ENCODE measurements at regions not wholly inside any gene's neighbourhood (a gene's known extent, or its start where the extent isn't known, plus 50 kb on each side); places are given as distances from the start of the nearest gene placed in this dataset.

DNA sequence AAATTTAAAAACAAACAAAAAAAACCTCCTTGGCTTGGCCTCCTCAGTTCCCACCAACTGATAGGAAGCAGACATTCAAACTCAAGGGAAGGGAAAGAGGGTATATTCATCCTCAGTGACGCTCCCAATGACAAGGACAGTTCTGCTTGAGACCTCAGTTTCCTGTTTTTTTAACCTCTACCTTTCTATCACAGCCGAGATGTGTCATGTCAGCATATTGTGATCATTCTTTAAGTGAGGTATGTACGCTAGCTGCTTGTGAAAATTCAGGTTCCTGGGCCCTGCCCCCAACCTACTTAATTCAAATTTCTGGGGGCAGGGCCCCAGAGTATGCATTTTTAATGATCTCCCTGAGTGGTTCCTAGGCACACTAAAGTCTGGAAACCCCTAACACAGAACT is 611.9 kb upstream of the TBX3 start:
- FAIRE-seq = no peak

More for the DNA sequence above, 611.9 kb upstream of the TBX3 start:
- Histone ChIP-seq H3K23me2 (ENCODE audit: low read depth, low read length) (no peaks in the 10 kb centered on the region), H3K36me3 (ENCODE audit: control insufficient read depth in 2 of 4, insufficient read depth in 4 of 4, low read length in 3 of 4) (no peaks in the 10 kb centered on the region), H3K23ac (ENCODE audit: insufficient read length) (no peak overlapping the region), H4K91ac (replicated peaks; ENCODE audit: insufficient read length, low read length) (no peak overlapping the region), H3K9ac (replicated peaks in 1 of 4; ENCODE audit: extremely low read depth in 1 of 4, low read depth in 3 of 4, low read length in 3 of 4) (no peak overlapping the region), H3K18ac (ENCODE audit: extremely low read depth, low read length) (no peak overlapping the region), H3K9me3 (ENCODE audit: insufficient read depth in 2 of 2, low read depth in 1 of 2, low read length in 1 of 2) (no peaks in the 10 kb centered on the region), H3K14ac (ENCODE audit: insufficient read length) (no peak overlapping the region), H3K4me1 (replicated peaks in 1 of 4; ENCODE audit: control insufficient read depth in 3 of 4, insufficient read depth in 4 of 4, low read length in 3 of 4) (peaks cover 0 to 12% (median 4%) of the 10 kb centered on the region in 4 experiments; a peak in 2 of 7 replicates), H3K79me2 (ENCODE audit: control insufficient read depth in 1 of 2, insufficient read depth in 2 of 2, low read length in 2 of 2) (no peaks in the 10 kb centered on the region), H2AK5ac (ENCODE audit: low read depth, low read length) (no peak overlapping the region), H4K20me1 (replicated peaks in 1 of 2; ENCODE audit: control insufficient read depth in 1 of 2, insufficient read depth in 2 of 2, low read length in 2 of 2) (no peaks in the 10 kb centered on the region), H2AFZ (ENCODE audit: low read length) (peak overlapping the region; percentile 42; the same call in 1 of the 2 replicates), H2BK15ac (ENCODE audit: low read length) (no peak overlapping the region), H4K5ac (ENCODE audit: insufficient read length, low read depth, low read length) (no peak overlapping the region), H2BK120ac (replicated peaks; ENCODE audit: low read depth, low read length) (no peak overlapping the region), H3K4me2 (ENCODE audit: insufficient read depth in 1 of 2, low read depth in 2 of 2, low read length in 2 of 2) (no peak overlapping the region), H3K27me3 (replicated peaks in 1 of 4; ENCODE audit: control insufficient read depth in 3 of 4, extremely low read depth in 1 of 4, insufficient read depth in 3 of 4, low read length in 3 of 4) (no peaks in the 10 kb centered on the region), H2BK20ac (ENCODE audit: low read length) (no peak overlapping the region), H3K56ac (replicated peaks; ENCODE audit: insufficient read length, low read depth, low read length) (no peak overlapping the region), H4K8ac (ENCODE audit: extremely low read depth, insufficient read depth, low read length) (no peak overlapping the region), H3K27ac (ENCODE audit: low read depth, low read length) (no peak overlapping the region), H3K4ac (replicated peaks; ENCODE audit: insufficient read length, low read depth, low read length) (no peak overlapping the region), H3K4me3 (ENCODE audit: extremely low read depth in 1 of 4, insufficient read depth in 2 of 4, low read depth in 3 of 4, low read length in 4 of 4) (no peak overlapping the region), H2BK5ac (ENCODE audit: low read depth, low read length) (no peak overlapping the region), H2BK12ac (ENCODE audit: low read depth, low read length) (no peak overlapping the region), H3K79me1 (ENCODE audit: low read depth, low read length) (no peaks in the 10 kb centered on the region)
- ChIA-PET CTCF (ENCODE audit: partially characterized antibody) (interaction anchor here (0.6 to 1.4 kb wide), 2 partner anchors 163 to 457 kb away, joined by 3 read pairs; no protein-coding TSS in a partner anchor), POLR2A (ENCODE audit: partially characterized antibody) (no interaction called here)
- DNase-seq (ENCODE audit: low read depth in 1 of 2, low spot score in 2 of 2) = no peak
- no peak for TF ChIP-seq KDM4A (IDR thresholded peaks at IDR 0.05; ENCODE audit: low read depth, low read length, severe bottlenecking)
- TF ChIP-seq GABPA (IDR thresholded peaks at IDR 0.05; ENCODE audit: borderline replicate concordance, insufficient read depth, low read length) = no peak
- peak; percentile 82 for TF ChIP-seq MAFK (IDR thresholded peaks at IDR 0.05; ENCODE audit: low read depth, low read length)
- no peak for TF ChIP-seq POLR2AphosphoS5 (IDR thresholded peaks at IDR 0.05; ENCODE audit: low read depth, low read length)
- TF ChIP-seq CHD1 (IDR thresholded peaks at IDR 0.05; ENCODE audit: low read depth, low read length) = no peak
- no peak for TF ChIP-seq CREB1 (IDR thresholded peaks at IDR 0.05)
- TF ChIP-seq SUZ12 (IDR thresholded peaks at IDR 0.05; ENCODE audit: low read length) = no peak
- 96% methylated on average over 3 of the region's 3 CpGs; no CpG with 5 or more reads in 1 of the 2 experiments for WGBS, 2 experiments (ENCODE audit: extremely low coverage in 1 of 2, insufficient coverage in 1 of 2, insufficient read length in 1 of 2, insufficient replicate concordance in 2 of 2, low coverage in 1 of 2, low lambda C conversion rate in 2 of 2, missing lambda C conversion rate in 1 of 2)

All from H1 (cell line).